MV-4-11 (cell line): ENCODE measurements at regions not wholly inside any gene's neighbourhood (a gene's known extent, or its start where the extent isn't known, plus 50 kb on each side); places are given as distances from the start of the nearest gene placed in this dataset.

Experiments
- DNase-seq: peaks from one replicate; lab custom pipeline; 2025; lab: John Stamatoyannopoulos, UW

- no peak for DNase-seq
These were observed 463.3 kb upstream of the CELF4 start for GRCh38 chr18:38028946-38029345.

DNA sequence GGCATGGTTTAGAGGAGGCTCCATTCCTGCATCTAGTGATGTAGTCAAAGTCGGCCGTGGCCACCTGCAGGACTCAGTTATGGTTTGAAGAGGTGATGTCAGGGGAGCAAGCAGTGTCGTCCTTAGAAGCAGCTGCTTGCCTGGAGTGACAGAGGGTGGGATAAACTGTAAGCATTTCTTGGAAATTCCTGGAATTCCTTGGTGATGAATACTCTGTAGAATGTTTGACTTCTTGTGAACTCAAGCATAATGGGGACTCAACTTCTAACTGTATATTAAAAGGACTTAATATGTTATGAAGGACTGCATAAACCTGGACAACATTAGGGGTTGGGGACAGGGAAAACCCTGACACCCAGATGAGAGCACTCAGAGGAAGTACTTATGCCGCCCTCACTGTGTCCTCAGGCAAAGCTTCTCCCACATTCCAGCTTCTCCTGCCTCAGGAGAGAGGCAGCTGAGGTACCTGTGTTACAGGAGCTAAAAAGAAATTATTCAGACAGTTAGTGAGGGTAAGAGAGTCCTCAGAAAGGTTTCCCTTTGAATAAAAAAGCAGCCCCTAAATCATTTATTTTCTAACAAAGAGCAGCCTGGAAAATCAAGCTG lies 459.9 kb upstream of the CELF4 start:
- no peak for DNase-seq

DNA sequence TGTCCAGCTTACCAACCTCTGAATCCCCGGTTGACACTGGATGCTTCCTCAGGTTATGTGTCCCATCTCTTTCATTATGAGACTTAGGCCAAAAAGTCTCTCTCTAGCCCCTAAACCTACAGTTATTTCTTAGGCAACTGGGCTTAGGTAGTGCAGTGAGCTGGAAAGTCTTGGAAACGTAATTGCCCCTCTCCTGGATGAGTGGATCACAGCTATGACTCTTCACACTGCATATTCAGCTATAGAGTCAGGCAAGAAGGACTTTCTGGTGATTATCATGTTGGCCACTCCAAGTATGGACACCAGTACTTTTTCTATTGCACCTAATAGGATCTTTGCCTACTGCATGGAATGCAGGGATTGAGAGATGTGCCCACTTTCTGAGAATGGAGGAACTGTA lies 458.3 kb upstream of the CELF4 start:
- no peak for DNase-seq

DNA sequence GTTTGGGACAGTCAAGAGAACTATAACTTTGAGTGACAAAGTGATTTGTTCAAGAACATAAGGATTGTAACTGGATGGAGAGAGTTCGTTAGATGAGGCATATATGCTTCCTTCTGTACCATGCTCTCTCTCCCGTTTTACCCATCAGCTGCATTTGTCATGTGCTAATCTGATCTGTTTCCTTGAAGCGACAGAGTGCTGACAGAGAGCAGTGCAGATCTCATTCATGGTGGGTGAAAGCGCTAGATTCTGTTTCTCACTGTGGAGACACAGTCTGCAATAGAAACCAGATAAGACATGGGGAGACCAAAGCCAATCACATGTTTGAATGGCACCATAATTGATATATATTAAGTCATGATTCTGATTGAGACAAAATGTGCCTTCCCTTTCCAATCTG lies 456.6 kb upstream of the CELF4 start:
- DNase-seq, result no peak

DNA sequence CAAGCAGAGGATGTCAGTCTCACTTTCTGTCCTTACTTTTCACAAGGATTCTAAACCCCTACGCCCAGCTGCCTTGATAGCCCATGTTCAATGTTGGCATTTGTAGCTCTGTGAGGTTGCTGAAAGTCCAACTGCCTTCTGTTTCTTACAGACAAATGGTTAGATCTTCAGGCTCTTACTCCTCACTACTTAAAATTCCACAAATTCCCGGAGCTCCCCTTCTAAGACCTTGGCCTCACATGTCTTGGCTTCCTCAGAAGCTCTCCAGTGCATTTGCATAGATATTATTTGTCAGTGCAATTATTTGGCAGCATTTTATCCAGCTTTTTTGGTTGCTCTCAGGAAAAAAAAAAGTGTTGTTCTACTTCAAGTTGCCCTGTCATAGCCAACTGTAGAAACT lies 453.7 kb upstream of the CELF4 start:
- no peak for DNase-seq

DNA sequence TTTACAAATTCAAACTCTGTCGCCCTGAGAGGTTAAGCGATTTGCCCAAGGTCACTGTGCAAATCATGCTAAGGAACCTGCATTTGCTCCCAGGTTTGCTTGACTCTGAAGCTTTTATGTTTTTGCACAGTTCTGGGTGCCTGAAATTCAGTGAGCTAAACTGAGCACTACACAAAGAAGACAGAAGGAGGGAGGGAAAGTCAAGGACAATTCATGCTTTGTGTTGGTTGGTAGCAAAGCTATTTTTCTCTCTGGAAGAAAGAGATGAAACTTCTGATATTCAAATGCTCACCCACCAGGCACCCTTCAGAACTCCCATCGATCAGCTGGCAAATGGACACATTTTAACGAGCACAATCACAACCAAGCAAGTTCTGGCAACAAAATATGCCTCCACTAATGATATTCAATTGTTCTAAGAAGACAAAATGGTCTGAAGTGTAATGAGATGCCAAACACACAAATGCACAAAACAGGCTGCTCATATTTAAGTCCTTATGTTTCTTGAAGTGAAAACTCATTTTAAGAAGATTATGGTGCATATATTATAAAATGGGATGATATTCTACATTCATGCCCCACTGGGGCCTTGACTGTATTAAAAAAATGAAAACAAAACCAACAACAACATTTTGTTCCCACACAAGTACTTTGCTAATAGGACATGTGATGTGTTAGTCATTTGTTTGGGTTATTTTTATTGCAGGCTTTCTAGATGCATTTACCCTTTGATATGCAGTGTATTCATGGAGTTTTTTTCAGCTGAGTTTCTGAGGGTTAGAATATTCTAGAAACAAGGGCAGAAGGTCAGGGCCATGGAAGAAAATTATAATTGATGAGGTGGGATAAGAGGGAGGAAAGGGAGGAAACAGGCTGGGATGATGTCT lies 445.6 kb upstream of the CELF4 start:
- no peak for DNase-seq

DNA sequence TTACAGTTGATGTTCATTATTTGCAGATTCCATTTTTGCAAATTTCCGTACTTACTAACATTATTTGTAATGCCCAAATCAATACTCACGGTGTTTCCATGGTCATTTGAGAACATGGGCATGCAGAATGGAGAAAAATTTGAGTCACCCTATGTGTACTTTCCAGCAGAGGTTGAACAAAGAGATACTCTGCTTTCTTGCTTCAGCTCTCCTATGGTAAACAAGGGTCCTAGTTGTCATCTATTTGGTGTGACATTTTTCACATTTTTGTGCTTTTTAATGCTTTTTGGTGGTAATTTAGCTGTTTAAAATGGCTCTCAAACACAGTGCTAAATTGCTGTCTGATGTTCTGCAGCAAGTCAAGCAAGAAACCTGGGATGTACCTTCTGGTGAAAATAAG lies 444.4 kb upstream of the CELF4 start:
- DNase-seq, result no peak

- DNase-seq, result no peak
These were observed 443.7 kb upstream of the CELF4 start for GRCh38 chr18:38009320-38009719.

DNA sequence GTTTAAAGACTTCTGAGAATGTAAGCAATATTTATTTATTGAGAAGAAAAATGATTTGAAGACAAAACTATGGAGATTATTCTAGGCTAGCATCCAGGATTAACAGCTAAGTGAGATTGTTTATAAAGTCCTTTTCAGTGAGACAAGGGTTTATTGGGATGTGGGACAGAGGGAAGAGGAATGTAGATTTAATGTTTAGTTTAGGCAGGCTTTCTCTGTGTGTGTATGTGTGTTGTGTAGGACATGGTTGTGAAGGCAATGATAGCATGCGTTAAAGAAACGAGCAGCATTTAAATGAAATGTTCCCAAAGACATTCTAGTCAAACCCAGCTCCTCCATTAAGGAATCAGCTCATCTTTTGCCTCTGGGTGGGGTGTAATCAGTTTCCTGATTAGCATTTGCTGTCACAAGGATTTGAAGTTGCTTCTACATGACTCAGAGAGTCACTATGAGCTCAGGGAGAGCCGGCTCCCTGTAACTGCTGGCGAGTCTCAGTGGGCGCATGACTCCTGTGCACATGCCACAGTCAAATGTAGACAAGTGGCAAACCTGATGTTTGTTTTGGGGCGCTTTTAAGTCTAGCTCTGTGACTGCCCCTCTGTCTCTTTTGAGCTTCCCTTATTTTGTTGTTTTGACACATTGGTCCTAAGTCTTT lies 442.2 kb upstream of the CELF4 start:
- no peak for DNase-seq

DNA sequence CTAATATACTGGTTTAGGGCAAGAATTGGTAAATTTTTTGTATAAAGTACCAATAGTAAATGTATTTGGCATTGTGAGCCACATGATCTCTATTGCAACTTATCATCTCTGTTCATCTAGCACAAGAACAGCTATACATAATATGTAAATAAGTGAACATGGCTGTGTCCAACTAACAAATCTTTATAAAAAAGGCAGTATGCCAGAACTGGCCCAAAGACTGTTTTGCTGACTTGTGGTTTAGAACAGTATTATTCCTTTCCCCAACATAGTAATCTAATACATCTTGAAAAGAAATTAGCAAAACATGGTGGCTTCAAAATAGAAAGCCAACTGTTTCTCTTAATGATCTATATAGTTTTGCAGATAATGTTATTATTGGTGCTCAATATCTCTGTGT lies 441.4 kb upstream of the CELF4 start:
- DNase-seq, result no peak

GRCh38 chr18:38006541-38006940 lies 440.9 kb upstream of the CELF4 start:
- DNase-seq, result no peak

DNA sequence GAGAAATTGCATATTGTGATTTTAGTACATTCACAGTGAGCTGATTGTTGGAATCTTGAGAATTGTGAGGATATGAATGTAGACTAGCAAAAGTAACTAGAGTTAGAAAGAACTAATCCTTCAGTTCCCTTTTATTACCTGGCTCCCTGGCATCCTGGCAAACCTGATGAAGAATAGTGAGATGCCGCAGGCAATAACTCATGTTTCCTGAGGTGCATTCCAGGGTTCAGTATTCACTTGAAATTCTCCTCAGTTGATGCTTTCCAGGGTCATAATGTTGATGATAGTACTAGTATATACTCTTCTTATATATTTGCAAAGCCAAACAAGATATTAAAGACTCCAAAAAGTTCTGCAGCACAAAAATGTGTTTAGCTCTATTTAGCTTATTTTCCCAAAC lies 432.1 kb upstream of the CELF4 start:
- no peak for DNase-seq

- DNase-seq, result no peak
These were observed 422.3 kb upstream of the CELF4 start for GRCh38 chr18:37987901-37988300.

DNA sequence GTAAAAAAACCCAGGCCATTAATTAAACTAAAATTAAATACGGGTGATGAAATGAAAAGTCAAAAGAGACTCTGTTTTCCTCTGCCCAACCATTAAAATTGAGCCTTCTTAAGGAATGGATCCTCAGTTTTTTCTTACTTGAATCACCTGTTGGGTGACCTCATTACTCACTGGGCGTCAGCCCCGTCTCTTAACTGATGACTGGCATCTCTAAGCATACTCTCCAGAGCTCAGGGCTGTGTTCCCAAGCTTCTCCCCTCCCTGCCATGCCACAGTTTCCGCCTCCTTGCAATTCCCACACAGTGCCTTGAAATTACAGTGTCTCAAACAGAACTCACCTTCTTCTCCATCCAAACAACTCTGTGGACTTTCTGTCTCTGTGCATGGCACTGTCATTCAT lies 421.1 kb upstream of the CELF4 start:
- no peak for DNase-seq

DNA sequence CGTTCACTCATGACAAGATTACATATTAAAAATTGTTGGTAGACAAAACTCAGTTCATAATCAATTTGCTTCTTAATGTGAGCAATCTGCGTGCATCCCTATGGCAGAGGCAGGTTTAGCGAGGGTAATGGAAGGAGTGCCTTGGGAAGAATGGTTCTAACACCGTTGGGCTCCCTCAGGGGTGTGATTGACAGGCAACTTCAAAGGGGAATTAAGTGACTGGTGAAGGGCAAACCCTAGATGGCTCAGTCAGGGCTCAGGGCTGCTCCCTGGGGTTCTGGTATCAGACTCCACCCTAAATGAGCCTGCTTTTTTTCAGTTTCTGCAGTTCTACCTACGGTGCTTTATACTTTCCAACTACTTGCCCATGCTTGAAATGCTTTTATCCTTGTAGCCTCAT lies 419.5 kb upstream of the CELF4 start:
- DNase-seq, result no peak

- no peak for DNase-seq
These were observed 415.0 kb upstream of the CELF4 start for GRCh38 chr18:37980556-37980955.

- DNase-seq, result no peak
These were observed 409.8 kb upstream of the CELF4 start for GRCh38 chr18:37975446-37975845.

DNA sequence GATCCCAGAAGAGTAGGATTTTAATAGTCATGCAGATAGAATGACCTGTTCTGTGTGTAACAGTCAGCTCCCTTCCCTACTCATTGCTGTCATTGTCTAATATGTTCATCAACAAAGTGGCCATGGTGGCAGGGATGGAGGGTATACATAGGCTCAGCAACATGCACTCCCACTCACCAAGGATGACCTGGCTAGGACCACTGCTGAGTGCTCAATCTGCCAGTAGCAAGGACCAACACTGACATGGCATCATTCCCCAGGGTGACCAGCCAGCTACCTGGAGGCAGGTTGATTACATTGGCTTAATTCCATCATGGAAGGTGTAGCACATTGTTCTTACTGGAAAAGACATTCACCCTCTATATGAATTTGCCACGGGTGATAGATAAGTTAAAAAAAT lies 401.7 kb upstream of the CELF4 start:
- DNase-seq, result no peak

DNA sequence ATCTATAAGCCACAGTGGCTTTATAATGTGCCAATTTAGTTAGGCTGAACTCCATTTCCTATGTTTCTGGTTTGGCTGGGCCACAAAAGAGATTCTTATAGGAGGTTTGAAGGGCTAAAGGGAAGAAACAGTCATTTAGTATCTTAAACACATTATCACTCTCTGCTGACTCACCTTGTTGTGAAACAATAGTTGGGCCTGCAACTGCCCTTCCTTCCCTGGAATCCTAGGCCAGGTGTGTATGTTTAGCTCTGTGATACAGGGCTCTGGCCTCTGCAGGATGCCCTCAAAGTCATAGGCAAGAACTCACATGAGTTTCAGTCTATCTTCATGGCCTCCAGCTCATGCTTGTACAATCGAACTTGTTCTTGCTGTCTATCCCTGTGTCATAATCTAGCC lies 400.0 kb upstream of the CELF4 start:
- no peak for DNase-seq

GRCh38 chr18:37964885-37965571 lies 399.4 kb upstream of the CELF4 start:
- DNase-seq, result no peak

DNA sequence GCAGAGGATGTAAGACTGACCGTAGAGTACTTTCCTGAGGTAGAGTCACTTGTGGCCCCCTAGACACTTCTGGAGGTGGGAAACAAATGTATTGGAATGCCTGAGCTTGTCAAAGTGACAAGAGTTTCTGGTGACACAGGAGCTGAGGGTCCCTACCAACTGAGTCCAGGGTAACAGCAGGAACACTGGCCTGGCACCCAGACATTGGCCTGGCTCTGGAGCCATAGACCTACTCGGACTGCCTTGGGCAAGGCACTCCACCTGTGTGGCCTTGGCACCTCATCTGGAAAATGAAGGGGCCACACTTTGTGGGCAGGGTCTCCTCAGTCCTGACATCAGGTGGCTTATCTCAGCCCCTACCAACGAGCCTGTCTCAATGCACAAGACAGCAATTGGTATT lies 398.2 kb upstream of the CELF4 start:
- no peak for DNase-seq

- DNase-seq, result no peak
These were observed 396.8 kb upstream of the CELF4 start for GRCh38 chr18:37962316-37962966.
